PFSK-1 (cell line): ENCODE measurements at regions not wholly inside any gene's neighbourhood (a gene's known extent, or its start where the extent isn't known, plus 50 kb on each side); places are given as distances from the start of the nearest gene placed in this dataset.

ENCODE experiments used
- FOXP2 ChIP-seq: optimal IDR thresholded peaks from 2 replicates; pipeline ENCODE3; 2011; ENCODE audit warnings: borderline replicate concordance, control low read depth, inconsistent platforms; ENCODE audit not compliant: insufficient read depth; ENCODE audit errors: extremely low read length, extremely low read depth
- POLR2AphosphoS5 ChIP-seq: IDR thresholded peaks from 2 replicates; pipeline ENCODE4 v1.6.1; 2012; ENCODE audit warnings: low read depth, mild to moderate bottlenecking, control low read depth, low read length, moderate library complexity
- SIN3A ChIP-seq: IDR thresholded peaks from 2 replicates; pipeline ENCODE4 v1.6.1; 2012; ENCODE audit warnings: mild to moderate bottlenecking, low read length, moderate library complexity, borderline replicate concordance; ENCODE audit not compliant: insufficient read depth
- TAF1 ChIP-seq: IDR thresholded peaks from 2 replicates; pipeline ENCODE4 v1.6.1; 2012; ENCODE audit warnings: low read length, control low read depth, borderline replicate concordance; ENCODE audit not compliant: insufficient read depth
- TF ChIP-seq, protein P1 (sequence below), 2 experiments: IDR thresholded peaks; 2 replicates each; pipeline versions ENCODE4 v1.6.1 to v1.8.0; 2011 to 2012; ENCODE audit warnings: low read depth in 2 of 2, low read length in 2 of 2, control low read depth in 1 of 2, inconsistent platforms in 1 of 2, mild to moderate bottlenecking in 1 of 2, moderate library complexity in 1 of 2; ENCODE audit not compliant: insufficient read depth in 1 of 2

- TF ChIP-seq, protein P1, sequence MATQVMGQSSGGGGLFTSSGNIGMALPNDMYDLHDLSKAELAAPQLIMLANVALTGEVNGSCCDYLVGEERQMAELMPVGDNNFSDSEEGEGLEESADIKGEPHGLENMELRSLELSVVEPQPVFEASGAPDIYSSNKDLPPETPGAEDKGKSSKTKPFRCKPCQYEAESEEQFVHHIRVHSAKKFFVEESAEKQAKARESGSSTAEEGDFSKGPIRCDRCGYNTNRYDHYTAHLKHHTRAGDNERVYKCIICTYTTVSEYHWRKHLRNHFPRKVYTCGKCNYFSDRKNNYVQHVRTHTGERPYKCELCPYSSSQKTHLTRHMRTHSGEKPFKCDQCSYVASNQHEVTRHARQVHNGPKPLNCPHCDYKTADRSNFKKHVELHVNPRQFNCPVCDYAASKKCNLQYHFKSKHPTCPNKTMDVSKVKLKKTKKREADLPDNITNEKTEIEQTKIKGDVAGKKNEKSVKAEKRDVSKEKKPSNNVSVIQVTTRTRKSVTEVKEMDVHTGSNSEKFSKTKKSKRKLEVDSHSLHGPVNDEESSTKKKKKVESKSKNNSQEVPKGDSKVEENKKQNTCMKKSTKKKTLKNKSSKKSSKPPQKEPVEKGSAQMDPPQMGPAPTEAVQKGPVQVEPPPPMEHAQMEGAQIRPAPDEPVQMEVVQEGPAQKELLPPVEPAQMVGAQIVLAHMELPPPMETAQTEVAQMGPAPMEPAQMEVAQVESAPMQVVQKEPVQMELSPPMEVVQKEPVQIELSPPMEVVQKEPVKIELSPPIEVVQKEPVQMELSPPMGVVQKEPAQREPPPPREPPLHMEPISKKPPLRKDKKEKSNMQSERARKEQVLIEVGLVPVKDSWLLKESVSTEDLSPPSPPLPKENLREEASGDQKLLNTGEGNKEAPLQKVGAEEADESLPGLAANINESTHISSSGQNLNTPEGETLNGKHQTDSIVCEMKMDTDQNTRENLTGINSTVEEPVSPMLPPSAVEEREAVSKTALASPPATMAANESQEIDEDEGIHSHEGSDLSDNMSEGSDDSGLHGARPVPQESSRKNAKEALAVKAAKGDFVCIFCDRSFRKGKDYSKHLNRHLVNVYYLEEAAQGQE (IDR thresholded peaks at IDR 0.05; ENCODE audit: insufficient read depth in 1 of 2, low read depth in 2 of 2, low read length in 2 of 2), result no peak
- no peak for TF ChIP-seq SIN3A
- TF ChIP-seq POLR2AphosphoS5, result no peak
- no peak for TF ChIP-seq FOXP2
- no peak for TF ChIP-seq TAF1
Measured at GRCh38 chr12:60920841-60921495, 1325.1 kb downstream of the SLC16A7 start.

GRCh38 chr12:60921541-60921940 is 1325.7 kb downstream of the SLC16A7 start:
- TF ChIP-seq SIN3A (no peak), FOXP2 (no peak), TAF1 (no peak), POLR2AphosphoS5 (no peak)

DNA sequence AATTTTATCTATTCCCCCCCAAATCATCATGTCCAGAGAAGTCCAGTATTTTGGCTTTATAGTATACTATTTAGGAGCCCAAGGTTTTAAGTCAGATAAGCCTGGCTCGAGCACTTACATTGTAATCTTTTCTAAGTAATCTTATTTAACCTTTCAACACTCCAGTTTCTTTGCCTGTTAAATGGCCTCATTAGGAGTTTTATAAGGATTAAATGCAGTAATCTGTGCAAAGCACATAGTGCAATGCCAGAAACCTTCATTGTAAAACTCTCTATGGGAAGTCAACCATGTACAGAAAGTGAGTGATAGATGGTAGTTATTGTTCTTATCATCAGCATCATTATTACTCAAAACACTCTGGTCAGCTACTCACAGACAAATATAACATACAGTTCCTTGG is 1330.4 kb downstream of the SLC16A7 start:
- TF ChIP-seq, protein P1 (IDR thresholded peaks at IDR 0.05; ENCODE audit: insufficient read depth in 1 of 2, low read depth in 2 of 2, low read length in 2 of 2), result no peak
- TF ChIP-seq FOXP2 (no peak), TAF1 (no peak)

GRCh38 chr12:60930151-60930550 is 1330.1 kb upstream of the USP15 start:
- TF ChIP-seq SIN3A (no peak), FOXP2 (no peak), TAF1 (no peak), POLR2AphosphoS5 (no peak)
- TF ChIP-seq, protein P1 (IDR thresholded peaks at IDR 0.05; ENCODE audit: insufficient read depth in 1 of 2, low read depth in 2 of 2, low read length in 2 of 2), result no peak

- TF ChIP-seq TAF1, result no peak
- no peak for TF ChIP-seq SIN3A
- no peak for TF ChIP-seq FOXP2
- TF ChIP-seq POLR2AphosphoS5, result no peak
- TF ChIP-seq, protein P1 (IDR thresholded peaks at IDR 0.05; ENCODE audit: insufficient read depth in 1 of 2, low read depth in 2 of 2, low read length in 2 of 2), result no peak
Measured at GRCh38 chr12:60935981-60936761, 1324.0 kb upstream of the USP15 start.
